Neutrophil (primary cell): ENCODE measurements at regions not wholly inside any gene's neighbourhood (a gene's known extent, or its start where the extent isn't known, plus 50 kb on each side); places are given as distances from the start of the nearest gene placed in this dataset.
"Not testable (repeated sequence)": the region's sequence is repeated elsewhere in the genome, so short reads cannot be mapped to it uniquely, and the experiment has no call there.

Experiments
- H3K27ac ChIP-seq: fragments of 200-600 bp; sonication (generic); 2 replicates; pipeline ENCODE4 v1.5.1; 2016; ENCODE audit warnings: mild to moderate bottlenecking, moderate library complexity
- H3K27me3 ChIP-seq: fragments of 200-600 bp; sonication (generic); 2 replicates; pipeline ENCODE4 v1.6.0; 2016; ENCODE audit warnings: mild to moderate bottlenecking
- H3K36me3 ChIP-seq: fragments of 200-600 bp; sonication (generic); 2 replicates; pipeline ENCODE4 v1.5.1; 2017
- H3K4me1 ChIP-seq, 2 experiments: fragments of 200-600 bp in 1 of 2; sonication (generic) in 1 of 2; 1 replicate in 1 of 2; 2 replicates in 1 of 2; pipeline versions ENCODE4 v1.5.1 to v1.6.1; 2013 to 2016; ENCODE audit warnings: low read depth in 1 of 2, low read length in 1 of 2, mild to moderate bottlenecking in 1 of 2, moderate library complexity in 1 of 2; ENCODE audit not compliant: control insufficient read depth in 1 of 2, insufficient read depth in 1 of 2
- H3K4me3 ChIP-seq, 2 experiments: fragments of 200-600 bp in 1 of 2; sonication (generic) in 1 of 2; 1 replicate in 1 of 2; 2 replicates in 1 of 2; pipeline ENCODE4 v1.5.1; 2013 to 2016; ENCODE audit warnings: low read depth in 1 of 2, low read length in 1 of 2, mild to moderate bottlenecking in 1 of 2, moderate library complexity in 1 of 2
- H3K9me3 ChIP-seq: fragments of 200-600 bp; sonication (generic); 2 replicates; pipeline ENCODE4 v1.5.1; 2016
- TF ChIP-seq, protein P1 (sequence below): fragments of 200-600 bp; sonication (generic); IDR thresholded peaks from 2 replicates; pipeline ENCODE4 v1.5.1; 2016; ENCODE audit warnings: antibody characterized with exemption

DNA sequence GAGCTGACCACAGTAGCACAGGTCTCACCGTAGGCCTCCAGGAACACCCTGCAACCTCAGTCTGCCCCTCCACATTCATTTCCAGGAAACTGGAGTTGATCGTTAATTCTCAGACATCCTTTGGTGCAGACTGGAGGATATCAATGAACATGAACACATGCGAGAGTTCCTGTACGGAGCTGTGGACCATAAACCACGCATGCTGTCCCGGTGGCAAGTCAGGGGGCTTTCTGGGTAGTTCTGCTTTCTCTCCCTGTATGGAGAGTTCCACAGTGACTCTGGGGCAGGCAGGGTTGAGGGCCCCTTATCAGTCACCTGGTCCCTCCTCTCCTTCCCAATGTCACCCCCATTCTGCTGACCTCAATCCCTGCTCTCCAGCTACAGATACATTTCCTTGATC lies 55.5 kb upstream of the URI1 start:
- no peaks in the 10 kb centered on the region for H3K27me3 ChIP-seq
- peaks cover 6 to 7% of the 10 kb centered on the region in 2 experiments for H3K4me1 ChIP-seq
- TF ChIP-seq, protein P1, sequence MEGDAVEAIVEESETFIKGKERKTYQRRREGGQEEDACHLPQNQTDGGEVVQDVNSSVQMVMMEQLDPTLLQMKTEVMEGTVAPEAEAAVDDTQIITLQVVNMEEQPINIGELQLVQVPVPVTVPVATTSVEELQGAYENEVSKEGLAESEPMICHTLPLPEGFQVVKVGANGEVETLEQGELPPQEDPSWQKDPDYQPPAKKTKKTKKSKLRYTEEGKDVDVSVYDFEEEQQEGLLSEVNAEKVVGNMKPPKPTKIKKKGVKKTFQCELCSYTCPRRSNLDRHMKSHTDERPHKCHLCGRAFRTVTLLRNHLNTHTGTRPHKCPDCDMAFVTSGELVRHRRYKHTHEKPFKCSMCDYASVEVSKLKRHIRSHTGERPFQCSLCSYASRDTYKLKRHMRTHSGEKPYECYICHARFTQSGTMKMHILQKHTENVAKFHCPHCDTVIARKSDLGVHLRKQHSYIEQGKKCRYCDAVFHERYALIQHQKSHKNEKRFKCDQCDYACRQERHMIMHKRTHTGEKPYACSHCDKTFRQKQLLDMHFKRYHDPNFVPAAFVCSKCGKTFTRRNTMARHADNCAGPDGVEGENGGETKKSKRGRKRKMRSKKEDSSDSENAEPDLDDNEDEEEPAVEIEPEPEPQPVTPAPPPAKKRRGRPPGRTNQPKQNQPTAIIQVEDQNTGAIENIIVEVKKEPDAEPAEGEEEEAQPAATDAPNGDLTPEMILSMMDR: no peak
- H3K27ac ChIP-seq: no peak overlapping the region
- no peaks in the 10 kb centered on the region for H3K36me3 ChIP-seq
- no peaks in the 10 kb centered on the region for H3K9me3 ChIP-seq
- H3K4me3 ChIP-seq: no peak overlapping the region

DNA sequence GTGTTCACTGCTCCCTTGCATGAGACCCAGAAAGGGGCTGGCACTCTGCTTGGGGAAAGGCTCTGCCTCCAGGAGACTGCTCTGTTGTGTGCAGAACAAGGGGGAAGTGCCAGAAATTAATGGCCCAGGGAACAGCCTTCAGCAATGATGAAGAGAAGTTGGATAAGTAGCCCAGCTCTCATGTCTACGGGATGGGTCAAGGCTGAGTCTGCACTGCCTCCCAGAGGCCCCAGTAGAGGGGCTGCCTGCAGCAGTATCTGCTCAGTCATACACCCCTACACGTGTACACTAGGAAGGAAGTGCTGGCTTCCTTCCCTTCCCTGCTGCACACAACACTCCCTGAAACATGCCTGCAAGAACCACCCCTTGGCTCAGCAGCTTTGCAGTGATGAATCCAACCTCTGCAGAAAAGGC lies 54.6 kb upstream of the URI1 start:
- Histone ChIP-seq H3K36me3 (no peaks in the 10 kb centered on the region), H3K4me1 (peaks cover 6 to 7% of the 10 kb centered on the region in 2 experiments), H3K9me3 (no peaks in the 10 kb centered on the region), H3K27me3 (no peaks in the 10 kb centered on the region), H3K4me3 (no peak overlapping the region), H3K27ac (no peak overlapping the region)
- TF ChIP-seq, protein P1: no peak

DNA sequence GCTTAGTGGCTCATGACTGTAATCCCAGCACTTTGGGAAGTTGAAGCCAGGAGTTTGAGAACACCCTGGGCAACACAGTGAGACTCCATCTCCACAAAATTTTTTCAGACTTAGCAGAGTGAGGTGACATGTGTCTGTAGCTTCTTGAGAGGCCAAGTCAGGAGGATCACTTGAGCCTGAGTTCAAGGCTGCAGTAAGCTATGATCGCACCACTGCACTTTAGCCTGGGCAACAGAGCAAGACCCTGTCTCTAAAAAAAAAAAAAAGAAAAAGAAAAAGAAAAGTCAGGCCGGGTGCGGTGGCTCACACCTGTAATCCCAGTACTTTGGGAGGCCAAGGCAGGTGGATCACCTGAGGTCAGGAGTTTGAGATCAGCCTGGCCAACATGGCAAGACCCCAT lies 54.0 kb upstream of the URI1 start:
- not testable (repeated sequence) for H3K36me3 ChIP-seq, H3K27me3 ChIP-seq, H3K4me3 ChIP-seq, H3K27ac ChIP-seq, H3K4me1 ChIP-seq, H3K9me3 ChIP-seq

DNA sequence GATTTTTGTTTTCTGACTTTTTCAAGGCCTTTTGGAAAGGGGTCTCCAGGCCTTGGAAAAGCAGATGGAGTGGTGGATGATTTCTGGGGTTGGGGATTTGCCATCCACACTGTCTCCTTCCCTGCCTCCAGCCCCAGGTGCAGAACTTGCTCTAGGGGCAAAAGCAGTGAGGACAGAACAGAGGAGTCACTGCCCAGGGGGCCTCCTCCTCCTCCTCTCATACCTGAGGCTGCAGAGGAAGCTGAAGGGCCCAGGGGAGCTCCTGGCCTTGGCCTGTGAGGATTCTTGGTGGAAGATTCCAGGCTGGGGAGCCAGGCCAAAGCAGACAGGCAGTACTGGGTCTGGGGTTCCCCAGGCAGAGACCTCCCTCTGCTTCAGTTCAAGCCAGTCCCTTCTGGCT lies 52.3 kb upstream of the URI1 start:
- no peak overlapping the region for H3K27ac ChIP-seq
- no peaks in the 10 kb centered on the region for H3K27me3 ChIP-seq
- no peak overlapping the region for H3K4me3 ChIP-seq
- H3K4me1 ChIP-seq: peaks cover 6 to 7% of the 10 kb centered on the region in 2 experiments
- TF ChIP-seq, protein P1: no peak
- no peaks in the 10 kb centered on the region for H3K36me3 ChIP-seq
- H3K9me3 ChIP-seq: no peaks in the 10 kb centered on the region

DNA sequence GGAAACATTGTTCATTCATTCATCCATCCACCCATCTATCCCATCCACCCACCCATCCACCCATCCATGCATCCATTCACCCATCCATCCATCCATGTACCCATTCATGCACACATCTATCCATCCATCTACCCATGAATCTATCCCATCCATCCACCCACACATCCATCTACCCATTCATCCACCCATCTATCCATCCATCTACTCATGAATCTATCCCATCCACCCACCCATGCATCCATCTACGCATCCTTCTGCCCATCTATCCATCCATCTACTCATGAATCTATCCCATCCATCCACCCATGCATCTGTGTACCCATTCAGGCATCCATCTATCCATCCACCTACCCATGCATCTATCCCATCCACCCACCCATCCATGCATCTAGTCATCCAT lies 51.6 kb upstream of the URI1 start:
- Histone ChIP-seq H3K4me1 (peaks cover 6 to 7% of the 10 kb centered on the region in 2 experiments), H3K36me3 (no peaks in the 10 kb centered on the region), H3K4me3 (no peak overlapping the region), H3K27ac (no peak overlapping the region), H3K27me3 (no peaks in the 10 kb centered on the region), H3K9me3 (no peaks in the 10 kb centered on the region)
- TF ChIP-seq, protein P1: no peak
